Spleen (tissue), 7 donors: ENCODE measurements at regions not wholly inside any gene's neighbourhood (a gene's known extent, or its start where the extent isn't known, plus 50 kb on each side); places are given as distances from the start of the nearest gene placed in this dataset.

Experiments used
- CTCF ChIP-seq, 11 experiments: fragments of 200-600 bp in 7 of 11; fragments of 450-650 bp in 4 of 11; sonication (generic) in 4 of 11; IDR thresholded peaks in 8 of 11; conservative IDR thresholded peaks in 3 of 11; 1 replicate in 7 of 11; 2 replicates in 4 of 11; pipeline versions ENCODE4 v1.4.0 to v1.8.0; 2016 to 2021; ENCODE audit warnings: antibody characterized with exemption in 11 of 11, inconsistent platforms in 4 of 11, mild to moderate bottlenecking in 1 of 11
- POLR2AphosphoS5 ChIP-seq, 3 donors: sonication (generic); formaldehyde crosslinking; IDR thresholded peaks; one replicate each; pipeline ENCODE4 v1.5.1; 2017; ENCODE audit warnings: antibody characterized with exemption in 3 of 3
- donor health status: DM: no; HTN: no; CAD: no; lungs with moderate emphysema.
- donor health status: DM: no; HTN: no; CAD: no.
- donor health status: DM: no; HTN: no; CAD: no.

GRCh38 chr4:114264452-114264851 is 285.0 kb upstream of the ARSJ start:
- TF ChIP-seq CTCF (IDR thresholded peaks at IDR 0.05 in 8 of 11, conservative IDR thresholded peaks at IDR 0.05 in 3 of 11) (no peak), POLR2AphosphoS5 (IDR thresholded peaks at IDR 0.05) (no peak)
